ENCODE measurements at regions not wholly inside any gene's neighbourhood (a gene's known extent, or its start where the extent isn't known, plus 50 kb on each side); places are given as distances from the start of the nearest gene placed in this dataset.

GRCh38 chr13:89468081-89468480 lies 1796.9 kb downstream of the SLITRK5 start:
- TF ChIP-seq CTCF (conservative IDR thresholded peaks at IDR 0.05; ENCODE audit: low read depth, low read length) (no peak), EZH2 (IDR thresholded peaks at IDR 0.05; ENCODE audit: borderline replicate concordance, low read depth, low read length, poor library complexity, severe bottlenecking) (no peak)
- no peak for DNase-seq (ENCODE audit: low spot score)
- no TSS peak for BruUV-seq (replicated peaks)
- H3K4me3 ChIP-seq (ENCODE audit: low read depth, low read length, poor library complexity, severe bottlenecking), result no peak overlapping the region
- H3K36me3 ChIP-seq (ENCODE audit: insufficient read depth, low read length, poor library complexity, severe bottlenecking), result no peaks in the 10 kb centered on the region
- H3K9me3 ChIP-seq (ENCODE audit: low read depth, low read length, poor library complexity, severe bottlenecking), result no peaks in the 10 kb centered on the region
- H3K27ac ChIP-seq (ENCODE audit: low read depth, low read length, poor library complexity, severe bottlenecking), result no peak overlapping the region
- ChIA-PET POLR2A (ENCODE audit: low non-redundant PET) (no interaction called here), CTCF (no interaction called here)
- H3K4me1 ChIP-seq (ENCODE audit: insufficient read depth, low read length, poor library complexity, severe bottlenecking), result no peaks in the 10 kb centered on the region
- intact Hi-C loops (cut with micrococcal nuclease; ENCODE audit: unreplicated experiment), result no loop called here
- no peaks in the 10 kb centered on the region for H3K27me3 ChIP-seq (replicated peaks; ENCODE audit: insufficient read depth, low read depth, low read length, poor library complexity)

GRCh38 chr13:89470901-89471300 lies 1799.7 kb downstream of the SLITRK5 start:
- H3K27ac ChIP-seq (ENCODE audit: low read depth, low read length, poor library complexity, severe bottlenecking), result no peak overlapping the region
- no peaks in the 10 kb centered on the region for H3K27me3 ChIP-seq (replicated peaks; ENCODE audit: insufficient read depth, low read depth, low read length, poor library complexity)
- no peak for DNase-seq (ENCODE audit: low spot score)
- H3K4me3 ChIP-seq (ENCODE audit: low read depth, low read length, poor library complexity, severe bottlenecking), result no peak overlapping the region
- H3K4me1 ChIP-seq (ENCODE audit: insufficient read depth, low read length, poor library complexity, severe bottlenecking), result no peaks in the 10 kb centered on the region
- H3K36me3 ChIP-seq (ENCODE audit: insufficient read depth, low read length, poor library complexity, severe bottlenecking), result no peaks in the 10 kb centered on the region
- POLR2A ChIA-PET (ENCODE audit: low non-redundant PET), result no interaction called here
- no peak for TF ChIP-seq CTCF (conservative IDR thresholded peaks at IDR 0.05; ENCODE audit: low read depth, low read length)
- no peak for TF ChIP-seq EZH2 (IDR thresholded peaks at IDR 0.05; ENCODE audit: borderline replicate concordance, low read depth, low read length, poor library complexity, severe bottlenecking)
- peaks cover 6% of the 10 kb centered on the region for H3K9me3 ChIP-seq (ENCODE audit: low read depth, low read length, poor library complexity, severe bottlenecking)
- BruUV-seq (replicated peaks), result no TSS peak
- CTCF ChIA-PET, result no interaction called here
- intact Hi-C loops (cut with micrococcal nuclease; ENCODE audit: unreplicated experiment), result no loop called here

GRCh38 chr13:89474432-89474831 lies 1803.3 kb downstream of the SLITRK5 start:
- H3K27me3 ChIP-seq (replicated peaks; ENCODE audit: insufficient read depth, low read depth, low read length, poor library complexity), result no peaks in the 10 kb centered on the region
- H3K9me3 ChIP-seq (ENCODE audit: low read depth, low read length, poor library complexity, severe bottlenecking), result peaks cover 6% of the 10 kb centered on the region
- CTCF ChIA-PET, result no interaction called here
- no peak overlapping the region for H3K4me3 ChIP-seq (ENCODE audit: low read depth, low read length, poor library complexity, severe bottlenecking)
- DNase-seq (ENCODE audit: low spot score), result no peak
- intact Hi-C loops (cut with micrococcal nuclease; ENCODE audit: unreplicated experiment), result no loop called here
- POLR2A ChIA-PET (ENCODE audit: low non-redundant PET), result no interaction called here
- H3K4me1 ChIP-seq (ENCODE audit: insufficient read depth, low read length, poor library complexity, severe bottlenecking), result no peaks in the 10 kb centered on the region
- no TSS peak for BruUV-seq (replicated peaks)
- no peak for TF ChIP-seq EZH2 (IDR thresholded peaks at IDR 0.05; ENCODE audit: borderline replicate concordance, low read depth, low read length, poor library complexity, severe bottlenecking)
- TF ChIP-seq CTCF (conservative IDR thresholded peaks at IDR 0.05; ENCODE audit: low read depth, low read length), result no peak
- H3K27ac ChIP-seq (ENCODE audit: low read depth, low read length, poor library complexity, severe bottlenecking), result no peak overlapping the region
- H3K36me3 ChIP-seq (ENCODE audit: insufficient read depth, low read length, poor library complexity, severe bottlenecking), result no peaks in the 10 kb centered on the region

All from A673 (cell line).